Transverse colon (tissue), 3 donors: ENCODE measurements at regions not wholly inside any gene's neighbourhood (a gene's known extent, or its start where the extent isn't known, plus 50 kb on each side); places are given as distances from the start of the nearest gene placed in this dataset.

Experiments used
- CTCF ChIP-seq, 5 experiments: fragments of 200-600 bp in 3 of 5; fragments of 450-650 bp in 2 of 5; sonication (generic) in 3 of 5; IDR thresholded peaks; 1 replicate in 2 of 5; 2 replicates in 3 of 5; pipeline ENCODE4 v1.5.1; 2016 to 2017; ENCODE audit warnings: antibody characterized with exemption in 5 of 5, inconsistent platforms in 3 of 5, mild to moderate bottlenecking in 2 of 5, moderate library complexity in 1 of 5
- EP300 ChIP-seq: sonication (generic); formaldehyde crosslinking; IDR thresholded peaks from one replicate; pipeline ENCODE4 v1.6.1; 2017; ENCODE audit warnings: antibody characterized with exemption, low read depth

DNA sequence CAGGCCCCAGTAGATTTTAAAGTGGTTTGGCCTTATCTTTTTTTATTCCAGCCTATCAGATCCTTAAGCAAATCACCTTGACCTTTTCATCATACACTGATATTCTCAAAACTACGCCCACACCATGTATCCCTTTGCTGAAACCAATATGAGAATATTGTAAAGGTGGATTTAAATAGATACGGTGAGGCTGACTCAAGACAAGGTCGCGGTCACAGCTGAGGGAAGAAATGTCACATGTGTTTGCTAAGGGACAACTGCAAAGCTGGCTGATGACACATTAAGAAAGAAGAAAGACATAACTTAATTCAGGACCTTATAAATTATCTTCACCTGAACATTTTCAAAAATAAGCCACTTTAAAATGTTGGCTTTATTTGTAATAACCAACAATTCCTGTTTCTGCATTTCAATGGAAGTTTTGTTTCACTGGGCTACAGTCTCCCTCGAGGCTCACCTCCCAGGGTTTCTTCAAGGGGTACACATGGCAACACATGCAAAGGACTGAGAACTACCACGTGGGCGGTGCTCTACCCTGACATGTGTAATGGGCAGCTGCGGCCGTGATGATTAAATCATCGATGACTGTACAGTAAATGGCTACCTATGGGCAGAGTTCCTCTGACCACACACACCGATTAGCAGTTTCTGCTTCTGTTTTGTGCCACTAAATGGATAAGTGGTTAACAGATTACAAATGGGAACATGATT lies 189.5 kb downstream of the SIPA1L2 start:
- no peak for TF ChIP-seq CTCF (IDR thresholded peaks at IDR 0.05)
- TF ChIP-seq EP300 = no peak
